Common myeloid progenitor, CD34-positive (primary cell): ENCODE measurements at regions not wholly inside any gene's neighbourhood (a gene's known extent, or its start where the extent isn't known, plus 50 kb on each side); places are given as distances from the start of the nearest gene placed in this dataset.

Experiments used
- CTCF ChIA-PET: fragments of 350-600 bp; sonication (Branson Sonifier 250); formaldehyde crosslinking; loops from one replicate; lab custom pipeline; 2021; ENCODE audit warnings: antibody characterized with exemption; lab: Charles Lee
- POLR2A ChIA-PET: fragments of 350-600 bp; sonication (Branson Sonifier 250); formaldehyde crosslinking; loops from one replicate; lab custom pipeline; 2021; ENCODE audit warnings: antibody characterized with exemption; lab: Charles Lee
- DNase-seq, 3 donors: peaks; one replicate each; pipeline versions ENCODE4 v3.0.0 to v3.0.0-alpha.2; 2013
- H3K27ac ChIP-seq, 2 experiments: 1 replicate in 1 of 2; 2 replicates in 1 of 2; pipeline ENCODE4 v1.7.0; 2013; ENCODE audit warnings: inconsistent platforms in 2 of 2, low read length in 2 of 2, mild to moderate bottlenecking in 2 of 2, low read depth in 1 of 2, moderate library complexity in 1 of 2; ENCODE audit not compliant: severe bottlenecking in 2 of 2, insufficient read depth in 1 of 2, poor library complexity in 1 of 2
- H3K27me3 ChIP-seq, 5 experiments: replicated peaks in 2 of 5; 1 replicate in 3 of 5; 2 replicates in 2 of 5; pipeline versions ENCODE4 v1.6.1 to v1.7.0; 2013; ENCODE audit warnings: low read length in 4 of 5, mild to moderate bottlenecking in 2 of 5, moderate library complexity in 2 of 5, inconsistent platforms in 1 of 5; ENCODE audit not compliant: insufficient read depth in 5 of 5, control insufficient read depth in 4 of 5
- H3K36me3 ChIP-seq, 4 experiments: 1 replicate in 2 of 4; 2 replicates in 2 of 4; pipeline versions ENCODE4 v1.6.1 to v1.7.0; 2013; ENCODE audit warnings: low read length in 3 of 4, control low read depth in 1 of 4, mild to moderate bottlenecking in 1 of 4; ENCODE audit not compliant: control insufficient read depth in 4 of 4, insufficient read depth in 4 of 4
- H3K4me1 ChIP-seq, 4 experiments: 1 replicate in 3 of 4; 2 replicates in 1 of 4; pipeline versions ENCODE4 v1.6.1 to v1.7.1; 2013; ENCODE audit warnings: low read length in 3 of 4, mild to moderate bottlenecking in 3 of 4, control low read depth in 1 of 4, inconsistent platforms in 1 of 4, moderate library complexity in 1 of 4; ENCODE audit not compliant: control insufficient read depth in 4 of 4, insufficient read depth in 4 of 4; ENCODE audit errors: control extremely low read depth in 1 of 4
- H3K4me3 ChIP-seq, 7 experiments: 1 replicate in 4 of 7; 2 replicates in 3 of 7; pipeline versions ENCODE4 v1.5.1 to v1.7.0; 2013; ENCODE audit warnings: mild to moderate bottlenecking in 7 of 7, low read length in 6 of 7, moderate library complexity in 6 of 7, inconsistent platforms in 2 of 7, low read depth in 2 of 7, control low read depth in 1 of 7; ENCODE audit not compliant: insufficient read depth in 4 of 7, control insufficient read depth in 1 of 7; ENCODE audit errors: extremely low read depth in 1 of 7
- H3K9me3 ChIP-seq, 5 experiments: 1 replicate in 4 of 5; 2 replicates in 1 of 5; pipeline versions ENCODE4 v1.6.1 to v1.7.1; 2013; ENCODE audit warnings: low read length in 4 of 5, mild to moderate bottlenecking in 2 of 5, inconsistent platforms in 1 of 5, low read depth in 1 of 5, moderate library complexity in 1 of 5; ENCODE audit not compliant: control insufficient read depth in 4 of 5, insufficient read depth in 2 of 5; ENCODE audit errors: control extremely low read depth in 1 of 5
- WGBS: methylation state at CpG from one replicate; pipeline ENCODE4 v1.1.5; 2013; ENCODE audit not compliant: insufficient coverage; 5-methylcytosine and 5-hydroxymethylcytosine counted together

- peaks cover 0 to 2% (median 0%) of the 10 kb centered on the region in 5 experiments for H3K27me3 ChIP-seq
- H3K4me3 ChIP-seq: no peak overlapping the region
- H3K4me1 ChIP-seq: no peaks in the 10 kb centered on the region
- no peak overlapping the region for H3K27ac ChIP-seq
- H3K9me3 ChIP-seq: peaks cover 0 to 7% (median 0%) of the 10 kb centered on the region in 5 experiments
- 100% methylated on average over 1 of the region's 3 CpGs for WGBS
- H3K36me3 ChIP-seq: no peaks in the 10 kb centered on the region
- no peak for DNase-seq
- CTCF ChIA-PET: no interaction called here
- POLR2A ChIA-PET: no interaction called here
Measured at GRCh38 chr1:229981736-229982135, 85.3 kb upstream of the GALNT2 start.

GRCh38 chr1:229984310-229984991 lies 82.6 kb upstream of the GALNT2 start:
- CTCF ChIA-PET: no interaction called here
- DNase-seq: no peak
- H3K27me3 ChIP-seq: peaks cover 0 to 2% (median 0%) of the 10 kb centered on the region in 5 experiments
- H3K4me1 ChIP-seq: no peaks in the 10 kb centered on the region
- no peak overlapping the region for H3K27ac ChIP-seq
- H3K9me3 ChIP-seq: no peaks in the 10 kb centered on the region
- WGBS: 96% methylated on average over 9 of the region's 9 CpGs
- no peak overlapping the region for H3K4me3 ChIP-seq
- POLR2A ChIA-PET: no interaction called here
- H3K36me3 ChIP-seq: no peaks in the 10 kb centered on the region

GRCh38 chr1:229984992-229985612 lies 81.9 kb upstream of the GALNT2 start:
- Histone ChIP-seq H3K9me3 (no peaks in the 10 kb centered on the region), H3K27me3 (peaks cover 0 to 2% (median 0%) of the 10 kb centered on the region in 5 experiments), H3K4me3 (no peak overlapping the region), H3K4me1 (no peaks in the 10 kb centered on the region), H3K27ac (no peak overlapping the region), H3K36me3 (no peaks in the 10 kb centered on the region)
- DNase-seq: no peak
- ChIA-PET CTCF (no interaction called here), POLR2A (no interaction called here)
- over 99% methylated on average over 9 of the region's 9 CpGs for WGBS

DNA sequence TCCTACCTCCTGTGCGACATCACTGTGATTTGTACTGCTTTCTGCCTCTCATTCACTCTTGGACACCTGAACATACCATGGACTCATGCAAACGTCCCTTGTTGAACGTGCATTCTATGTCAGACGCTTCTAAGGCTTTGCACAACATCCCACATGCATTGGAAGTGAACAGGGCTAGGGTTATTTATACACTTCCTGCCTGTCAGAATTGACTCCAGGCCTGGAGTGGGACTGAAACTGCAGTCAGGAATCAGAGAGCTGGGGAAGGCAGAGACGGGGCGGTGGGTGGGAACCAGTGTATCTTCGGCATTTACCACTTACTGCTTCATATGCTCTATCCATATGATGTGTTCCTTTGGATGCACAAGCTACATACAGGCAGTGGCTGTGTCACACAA lies 81.4 kb upstream of the GALNT2 start:
- Histone ChIP-seq H3K36me3 (no peaks in the 10 kb centered on the region), H3K27ac (no peak overlapping the region), H3K27me3 (peaks cover 0 to 2% (median 0%) of the 10 kb centered on the region in 5 experiments), H3K9me3 (no peaks in the 10 kb centered on the region), H3K4me3 (no peak overlapping the region), H3K4me1 (no peaks in the 10 kb centered on the region)
- ChIA-PET CTCF (no interaction called here), POLR2A (no interaction called here)
- no peak for DNase-seq
- WGBS: 63% methylated on average over 7 of the region's 7 CpGs

- no peaks in the 10 kb centered on the region for H3K9me3 ChIP-seq
- ChIA-PET CTCF (interaction anchor here (0.6 to 1.0 kb wide), 3 partner anchors 131 to 328 kb away, joined by 3 to 4 read pairs (median 3); no protein-coding TSS in a partner anchor), POLR2A (interaction anchor here (0.6 kb wide), 1 partner anchor 62 kb away, joined by 3 read pairs; no protein-coding TSS in a partner anchor)
- H3K27me3 ChIP-seq: peaks cover 0 to 2% (median 0%) of the 10 kb centered on the region in 5 experiments
- no peak overlapping the region for H3K27ac ChIP-seq
- no peak overlapping the region for H3K4me3 ChIP-seq
- 29% methylated on average over 1 of the region's 3 CpGs for WGBS
- no peaks in the 10 kb centered on the region for H3K4me1 ChIP-seq
- DNase-seq: no peak
- H3K36me3 ChIP-seq: no peaks in the 10 kb centered on the region
Measured at GRCh38 chr1:229986737-229987337, 80.2 kb upstream of the GALNT2 start.

DNA sequence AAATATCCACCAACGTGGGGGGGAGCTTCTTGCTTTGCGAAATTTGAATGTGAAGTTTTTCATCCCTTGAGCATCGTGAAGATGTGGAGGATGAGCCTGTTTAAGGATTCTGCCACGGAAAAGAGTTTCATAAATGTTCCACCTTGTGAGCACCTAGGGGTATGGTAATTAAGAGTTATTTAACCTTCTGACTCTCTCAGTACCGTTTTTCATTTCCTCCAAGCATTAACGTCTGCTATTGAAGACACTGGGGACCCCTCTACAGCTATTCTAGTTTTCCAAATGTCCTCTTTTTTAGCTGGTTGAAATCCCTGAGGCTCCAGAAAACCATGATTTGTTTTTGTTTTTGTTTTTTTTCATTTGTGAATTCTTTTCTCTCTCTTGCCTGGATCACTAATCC lies 79.1 kb upstream of the GALNT2 start:
- peaks cover 0 to 2% (median 0%) of the 10 kb centered on the region in 5 experiments for H3K27me3 ChIP-seq
- no peak overlapping the region for H3K27ac ChIP-seq
- H3K9me3 ChIP-seq: no peaks in the 10 kb centered on the region
- no peaks in the 10 kb centered on the region for H3K36me3 ChIP-seq
- ChIA-PET POLR2A (no interaction called here), CTCF (no interaction called here)
- H3K4me3 ChIP-seq: no peak overlapping the region
- H3K4me1 ChIP-seq: no peaks in the 10 kb centered on the region
- DNase-seq: no peak
- WGBS: 88% methylated on average over 5 of the region's 6 CpGs

DNA sequence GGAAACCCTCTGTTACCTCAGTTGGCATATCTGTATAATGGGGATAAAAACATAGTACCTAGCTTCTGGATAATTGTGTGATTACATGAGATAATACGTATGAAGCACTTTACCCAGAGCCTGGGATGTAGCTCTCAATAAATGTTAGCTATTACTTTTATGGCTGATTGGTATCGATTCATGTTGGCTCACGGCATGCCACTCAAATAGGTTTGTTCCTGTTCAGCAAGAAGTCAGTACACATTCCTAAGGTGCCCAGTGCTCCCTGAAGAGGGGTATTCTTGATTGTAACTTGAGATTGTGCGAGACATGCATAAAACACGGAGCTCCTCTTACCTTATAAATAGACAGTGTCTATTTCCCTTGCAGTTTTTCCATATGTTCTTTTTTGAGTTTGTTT lies 78.5 kb upstream of the GALNT2 start:
- H3K4me3 ChIP-seq: no peak overlapping the region
- no peak for DNase-seq
- no peak overlapping the region for H3K27ac ChIP-seq
- ChIA-PET POLR2A (no interaction called here), CTCF (no interaction called here)
- H3K4me1 ChIP-seq: no peaks in the 10 kb centered on the region
- WGBS: 100% methylated on average over 2 of the region's 5 CpGs
- no peaks in the 10 kb centered on the region for H3K36me3 ChIP-seq
- peaks cover 0 to 2% (median 0%) of the 10 kb centered on the region in 5 experiments for H3K27me3 ChIP-seq
- no peaks in the 10 kb centered on the region for H3K9me3 ChIP-seq
